GM18507 (cell line): ENCODE measurements at regions not wholly inside any gene's neighbourhood (a gene's known extent, or its start where the extent isn't known, plus 50 kb on each side); places are given as distances from the start of the nearest gene placed in this dataset.

Experiments used
- DNase-seq: peaks from one replicate; pipeline ENCODE4 v3.0.0; 2011; ENCODE audit warnings: low read depth; ENCODE audit not compliant: insufficient read length; ENCODE audit errors: extremely low spot score
- FAIRE-seq: peaks from 2 replicates; lab custom pipeline; 2011; peaks lifted over from hg19 to GRCh38; lab: Jason Lieb, UNC

GRCh38 chr1:37085393-37085792 lies 51.1 kb upstream of the GRIK3 start:
- DNase-seq (no peak), FAIRE-seq (no peak)

GRCh38 chr1:37089750-37090149 lies 55.4 kb upstream of the GRIK3 start:
- DNase-seq: no peak
- FAIRE-seq: no peak

GRCh38 chr1:37090671-37091070 lies 56.4 kb upstream of the GRIK3 start:
- no peak for FAIRE-seq
- no peak for DNase-seq

- FAIRE-seq: no peak
Measured at GRCh38 chr1:37092937-37093336, 58.6 kb upstream of the GRIK3 start.

GRCh38 chr1:37094302-37094701 lies 60.0 kb upstream of the GRIK3 start:
- DNase-seq (no peak), FAIRE-seq (no peak)

More at GRCh38 chr1:37092937-37093336, 58.6 kb upstream of the GRIK3 start:
- DNase-seq: no peak

GRCh38 chr1:37096523-37096922 lies 62.2 kb upstream of the GRIK3 start:
- FAIRE-seq (peak; percentile 5), DNase-seq (no peak)

GRCh38 chr1:37097731-37098130 lies 63.4 kb upstream of the GRIK3 start:
- DNase-seq: no peak
- no peak for FAIRE-seq

- DNase-seq (no peak), FAIRE-seq (no peak)
Measured at GRCh38 chr1:37098237-37098636, 63.9 kb upstream of the GRIK3 start.

- no peak for FAIRE-seq
Measured at GRCh38 chr1:37100310-37100709, 66.0 kb upstream of the GRIK3 start.

GRCh38 chr1:37102656-37103382 lies 68.5 kb upstream of the GRIK3 start:
- DNase-seq (no peak), FAIRE-seq (no peak)

More at GRCh38 chr1:37100310-37100709, 66.0 kb upstream of the GRIK3 start:
- DNase-seq: no peak

GRCh38 chr1:37105911-37106310 lies 71.6 kb upstream of the GRIK3 start:
- no peak for FAIRE-seq
- no peak for DNase-seq

- no peak for DNase-seq
- FAIRE-seq: no peak
Measured at GRCh38 chr1:37107153-37107907, 73.0 kb upstream of the GRIK3 start.

- FAIRE-seq (no peak), DNase-seq (no peak)
Measured at GRCh38 chr1:37108596-37109188, 74.4 kb upstream of the GRIK3 start.

- FAIRE-seq: no peak
- no peak for DNase-seq
Measured at GRCh38 chr1:37112430-37112829, 78.1 kb upstream of the GRIK3 start.

- DNase-seq: no peak
- FAIRE-seq: no peak
Measured at GRCh38 chr1:37113285-37113997, 79.1 kb upstream of the GRIK3 start.

GRCh38 chr1:37118790-37119189 lies 84.5 kb upstream of the GRIK3 start:
- DNase-seq (no peak), FAIRE-seq (no peak)

GRCh38 chr1:37120279-37120678 lies 86.0 kb upstream of the GRIK3 start:
- DNase-seq (no peak), FAIRE-seq (no peak)

GRCh38 chr1:37123276-37124115 lies 89.2 kb upstream of the GRIK3 start:
- FAIRE-seq (no peak), DNase-seq (no peak)

- no peak for DNase-seq
- FAIRE-seq: no peak
Measured at GRCh38 chr1:37124501-37124900, 90.2 kb upstream of the GRIK3 start.
